ENCODE measurements at regions not wholly inside any gene's neighbourhood (a gene's known extent, or its start where the extent isn't known, plus 50 kb on each side); places are given as distances from the start of the nearest gene placed in this dataset.

GRCh38 chr6:104559435-104560202 lies 300.1 kb downstream of the HACE1 start:
- TF ChIP-seq CTCF (IDR thresholded peaks at IDR 0.05): no peak
- no peak for TF ChIP-seq ZFX (IDR thresholded peaks at IDR 0.05; ENCODE audit: borderline replicate concordance)

Measured in 22Rv1 (cell line).